Fibroblast of villous mesenchyme (primary cell): ENCODE measurements at regions not wholly inside any gene's neighbourhood (a gene's known extent, or its start where the extent isn't known, plus 50 kb on each side); places are given as distances from the start of the nearest gene placed in this dataset.
"Not testable (repeated sequence)": the region's sequence is repeated elsewhere in the genome, so short reads cannot be mapped to it uniquely, and the experiment has no call there.

ENCODE experiments used
- DNase-seq: peaks from one replicate; pipeline ENCODE4 v3.0.0-alpha.2; 2010; ENCODE audit warnings: low read depth
- H3K4me3 ChIP-seq: 2 replicates; pipeline ENCODE4 v1.5.1; 2011; ENCODE audit warnings: low read depth, mild to moderate bottlenecking, low read length
- CTCF ChIP-seq: IDR thresholded peaks from 2 replicates; pipeline ENCODE4 v1.5.1; 2012; ENCODE audit warnings: low read depth, mild to moderate bottlenecking, low read length; ENCODE audit not compliant: insufficient read depth

GRCh38 chr15:98080791-98081190 lies 120.3 kb downstream of the ARRDC4 start:
- no peak for DNase-seq
- no peak for TF ChIP-seq CTCF
- no peak overlapping the region for H3K4me3 ChIP-seq

- no peak for DNase-seq
- H3K4me3 ChIP-seq, result no peak overlapping the region
- TF ChIP-seq CTCF, result no peak
Measured at GRCh38 chr15:98083203-98083910, 122.9 kb downstream of the ARRDC4 start.

- peak; percentile 62 for TF ChIP-seq CTCF
- peak; percentile 80 for DNase-seq
- no peak overlapping the region for H3K4me3 ChIP-seq
Measured at GRCh38 chr15:98085003-98085639, 124.6 kb downstream of the ARRDC4 start.

GRCh38 chr15:98088307-98088945 lies 127.9 kb downstream of the ARRDC4 start:
- not testable (repeated sequence) for H3K4me3 ChIP-seq, DNase-seq

GRCh38 chr15:98089352-98089751 lies 128.8 kb downstream of the ARRDC4 start:
- not testable (repeated sequence) for H3K4me3 ChIP-seq, DNase-seq

- not testable (repeated sequence) for H3K4me3 ChIP-seq, DNase-seq
Measured at GRCh38 chr15:98097986-98098385, 137.5 kb downstream of the ARRDC4 start.

- not testable (repeated sequence) for H3K4me3 ChIP-seq, DNase-seq
Measured at GRCh38 chr15:98100606-98101005, 140.1 kb downstream of the ARRDC4 start.

GRCh38 chr15:98103570-98103969 lies 143.1 kb downstream of the ARRDC4 start:
- DNase-seq, result no peak
- TF ChIP-seq CTCF, result no peak
- no peak overlapping the region for H3K4me3 ChIP-seq

- DNase-seq, H3K4me3 ChIP-seq: not testable (repeated sequence)
Measured at GRCh38 chr15:98104386-98105151, 144.1 kb downstream of the ARRDC4 start.

- not testable (repeated sequence) for H3K4me3 ChIP-seq, DNase-seq
Measured at GRCh38 chr15:98106615-98107194, 146.2 kb downstream of the ARRDC4 start.
